ENCODE measurements at regions not wholly inside any gene's neighbourhood (a gene's known extent, or its start where the extent isn't known, plus 50 kb on each side); places are given as distances from the start of the nearest gene placed in this dataset.
"Not testable (repeated sequence)": the region's sequence is repeated elsewhere in the genome, so short reads cannot be mapped to it uniquely, and the experiment has no call there.

DNA sequence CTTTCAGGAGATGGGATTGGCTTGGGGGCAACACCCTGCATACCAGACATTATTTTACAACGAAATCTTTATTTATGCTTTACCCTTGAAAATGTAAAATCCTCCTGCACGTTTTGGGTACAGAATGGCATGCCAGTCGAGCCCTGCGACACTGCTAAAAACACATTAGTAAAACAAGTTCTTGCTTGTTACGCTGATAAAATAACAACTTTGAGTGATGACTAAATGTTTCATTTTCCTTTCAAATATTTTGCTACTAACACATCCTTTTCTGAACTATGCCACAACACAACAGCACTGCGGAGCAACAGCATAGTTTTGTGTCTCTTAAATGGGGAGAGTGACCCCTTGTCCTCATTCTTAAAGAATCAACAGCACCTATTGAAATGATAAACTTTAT, 76.0 kb upstream of the SEMA3D start:
- Histone ChIP-seq H3K9me3 (no peaks in the 10 kb centered on the region), H3K4me3 (no peak overlapping the region), H3K4me1 (no peaks in the 10 kb centered on the region), H3K36me3 (no peaks in the 10 kb centered on the region), H3K27me3 (no peaks in the 10 kb centered on the region), H3K27ac (no peak overlapping the region)
- intact Hi-C loops (cut with DNase I), result no loop called here
- no peak for DNase-seq
- 23 to 25% methylated on average over 6 of the region's 6 CpGs for WGBS, 2 donors
- no peak for TF ChIP-seq POLR2A (IDR thresholded peaks at IDR 0.05)
- TF ChIP-seq, protein P1, sequence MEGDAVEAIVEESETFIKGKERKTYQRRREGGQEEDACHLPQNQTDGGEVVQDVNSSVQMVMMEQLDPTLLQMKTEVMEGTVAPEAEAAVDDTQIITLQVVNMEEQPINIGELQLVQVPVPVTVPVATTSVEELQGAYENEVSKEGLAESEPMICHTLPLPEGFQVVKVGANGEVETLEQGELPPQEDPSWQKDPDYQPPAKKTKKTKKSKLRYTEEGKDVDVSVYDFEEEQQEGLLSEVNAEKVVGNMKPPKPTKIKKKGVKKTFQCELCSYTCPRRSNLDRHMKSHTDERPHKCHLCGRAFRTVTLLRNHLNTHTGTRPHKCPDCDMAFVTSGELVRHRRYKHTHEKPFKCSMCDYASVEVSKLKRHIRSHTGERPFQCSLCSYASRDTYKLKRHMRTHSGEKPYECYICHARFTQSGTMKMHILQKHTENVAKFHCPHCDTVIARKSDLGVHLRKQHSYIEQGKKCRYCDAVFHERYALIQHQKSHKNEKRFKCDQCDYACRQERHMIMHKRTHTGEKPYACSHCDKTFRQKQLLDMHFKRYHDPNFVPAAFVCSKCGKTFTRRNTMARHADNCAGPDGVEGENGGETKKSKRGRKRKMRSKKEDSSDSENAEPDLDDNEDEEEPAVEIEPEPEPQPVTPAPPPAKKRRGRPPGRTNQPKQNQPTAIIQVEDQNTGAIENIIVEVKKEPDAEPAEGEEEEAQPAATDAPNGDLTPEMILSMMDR (IDR thresholded peaks at IDR 0.05), result no peak

DNA sequence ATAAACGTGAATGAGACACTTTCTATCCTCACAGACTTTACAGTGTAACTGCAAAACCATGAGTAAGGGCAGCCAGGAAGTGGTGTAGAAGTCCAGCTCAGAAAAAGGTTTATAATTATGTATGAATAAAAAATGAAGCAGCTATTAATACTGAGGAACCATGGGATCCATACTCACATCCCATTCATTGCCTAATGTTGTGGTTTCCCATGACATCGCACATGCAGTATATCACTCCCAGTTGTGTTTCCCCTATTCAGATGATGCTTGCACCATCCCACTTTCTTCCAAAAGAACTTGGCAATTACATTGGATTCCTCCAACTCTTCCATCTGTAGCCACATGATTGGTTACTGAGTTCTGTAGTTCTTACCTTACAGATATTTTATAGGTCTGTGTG, 74.5 kb upstream of the SEMA3D start:
- Histone ChIP-seq H3K4me3 (no peak overlapping the region), H3K27ac (no peak overlapping the region), H3K4me1 (no peaks in the 10 kb centered on the region), H3K36me3 (no peaks in the 10 kb centered on the region), H3K9me3 (no peaks in the 10 kb centered on the region), H3K27me3 (no peaks in the 10 kb centered on the region)
- no peak for DNase-seq
- intact Hi-C loops (cut with DNase I), result no loop called here
- TF ChIP-seq POLR2A (IDR thresholded peaks at IDR 0.05), result no peak
- TF ChIP-seq, protein P1 (IDR thresholded peaks at IDR 0.05), result no peak
- WGBS, 2 donors, result 57 to 80% methylated on average over 2 of the region's 2 CpGs

DNA sequence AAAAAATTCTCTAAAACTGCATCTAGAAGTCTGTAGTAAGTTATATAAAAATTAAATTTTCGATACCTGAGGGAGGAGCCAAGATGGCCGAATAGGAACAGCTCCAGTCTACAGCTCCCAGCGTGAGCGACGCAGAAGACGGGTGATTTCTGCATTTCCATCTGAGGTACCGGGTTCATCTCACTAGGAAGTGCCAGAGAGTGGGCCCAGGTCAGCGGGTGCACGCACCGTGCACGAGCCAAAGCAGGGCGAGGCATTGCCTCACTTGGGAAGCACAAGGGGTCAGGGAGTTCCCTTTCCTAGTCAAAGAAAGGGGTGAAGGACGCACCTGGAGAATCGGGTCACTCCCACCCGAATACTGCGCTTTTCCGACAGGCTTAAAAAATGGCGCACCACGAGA, 62.9 kb upstream of the SEMA3D start:
- DNase-seq, result not testable (repeated sequence)

DNA sequence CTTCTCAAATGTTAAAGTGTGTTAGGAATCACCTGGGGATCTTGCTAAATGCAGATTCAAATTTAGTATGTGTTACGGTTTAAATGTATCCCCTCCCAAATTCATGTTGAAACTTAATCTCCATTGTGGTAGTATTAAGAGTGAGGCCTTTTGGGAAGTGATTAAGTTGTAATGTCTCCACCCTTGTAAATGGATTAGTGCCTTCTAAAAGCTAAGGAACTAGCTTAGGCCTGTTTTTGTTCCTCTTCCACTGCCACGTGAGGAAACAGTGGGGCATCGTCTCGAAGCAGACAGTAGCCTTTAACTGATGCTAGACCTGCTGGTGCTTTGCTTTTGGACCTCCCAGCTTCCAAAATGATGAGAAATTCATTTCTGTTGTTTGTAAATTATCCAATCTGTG, 52.3 kb upstream of the SEMA3D start:
- TF ChIP-seq POLR2A (IDR thresholded peaks at IDR 0.05), result no peak
- TF ChIP-seq, protein P1 (IDR thresholded peaks at IDR 0.05), result no peak
- DNase-seq, result no peak
- Histone ChIP-seq H3K4me1 (no peaks in the 10 kb centered on the region), H3K4me3 (no peak overlapping the region), H3K27me3 (no peaks in the 10 kb centered on the region), H3K27ac (no peak overlapping the region), H3K36me3 (no peaks in the 10 kb centered on the region), H3K9me3 (no peaks in the 10 kb centered on the region)
- WGBS, 2 donors, result 35 to 51% methylated on average over 4 of the region's 4 CpGs
- intact Hi-C loops (cut with DNase I), result no loop called here

More for the DNA sequence above, 62.9 kb upstream of the SEMA3D start:
- H3K27me3 ChIP-seq; H3K27ac ChIP-seq; H3K4me3 ChIP-seq; H3K36me3 ChIP-seq; intact Hi-C loops (cut with DNase I); H3K4me1 ChIP-seq; H3K9me3 ChIP-seq: not testable (repeated sequence)
- WGBS, 2 donors, result 93 to 95% methylated on average over 11 to 12 of the region's 19 CpGs

DNA sequence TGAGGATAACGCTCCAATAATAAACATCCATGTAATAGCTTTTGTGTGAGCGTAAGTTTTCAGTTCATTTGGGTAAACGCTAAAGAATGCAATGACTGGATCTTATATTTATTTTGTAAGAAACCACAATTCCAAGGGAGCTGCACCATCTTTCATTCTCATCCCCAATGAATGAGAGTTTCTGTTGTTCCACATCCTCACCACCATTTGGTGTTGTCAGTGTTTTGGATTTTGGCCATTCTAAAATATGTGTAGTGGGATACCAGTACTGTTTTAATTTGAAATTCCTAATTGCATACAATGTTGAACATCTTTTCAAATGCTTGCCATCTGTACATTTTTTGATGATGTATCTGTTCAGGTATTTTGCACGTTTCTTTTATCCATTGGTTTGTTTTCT, 50.9 kb upstream of the SEMA3D start:
- no peak for DNase-seq
- H3K36me3 ChIP-seq, result no peaks in the 10 kb centered on the region
- no peak overlapping the region for H3K4me3 ChIP-seq
- H3K27me3 ChIP-seq, result no peaks in the 10 kb centered on the region
- no peak for TF ChIP-seq POLR2A (IDR thresholded peaks at IDR 0.05)
- TF ChIP-seq, protein P1 (IDR thresholded peaks at IDR 0.05), result no peak
- intact Hi-C loops (cut with DNase I), result no loop called here
- 73 to 76% methylated on average over 4 of the region's 4 CpGs for WGBS, 2 donors
- H3K9me3 ChIP-seq, result no peaks in the 10 kb centered on the region
- H3K27ac ChIP-seq, result no peak overlapping the region
- H3K4me1 ChIP-seq, result no peaks in the 10 kb centered on the region

Small RNA genes in the stretch of these regions (small RNA-seq; reads per million reads assigned to genes)
- 0 reads per million in 4 donors for gene DYNLL1P7

Data from esophagus squamous epithelium (tissue), 5 donors.